HEK293 (cell line): ENCODE measurements at regions not wholly inside any gene's neighbourhood (a gene's known extent, or its start where the extent isn't known, plus 50 kb on each side); places are given as distances from the start of the nearest gene placed in this dataset.

Experiments
- CTCF ChIP-seq: fragments of 450-650 bp; formaldehyde crosslinking; IDR thresholded peaks from 2 replicates; pipeline ENCODE4 v1.5.1; 2016; ENCODE audit warnings: missing biosample characterization, missing genetic modification characterization
- GLIS2 ChIP-seq: fragments of 450-650 bp; formaldehyde crosslinking; IDR thresholded peaks from 2 replicates; pipeline ENCODE4 v1.5.1; 2016; ENCODE audit warnings: missing biosample characterization, missing genetic modification characterization
- MZF1 ChIP-seq: fragments of 450-650 bp; formaldehyde crosslinking; IDR thresholded peaks from 2 replicates; pipeline ENCODE4 v1.5.1; 2017; ENCODE audit warnings: missing biosample characterization, missing genetic modification characterization, borderline replicate concordance
- REST ChIP-seq: fragments of 450-650 bp; formaldehyde crosslinking; IDR thresholded peaks from 2 replicates; pipeline ENCODE4 v1.5.1; 2016; ENCODE audit warnings: missing biosample characterization, missing genetic modification characterization
- YY1 ChIP-seq: fragments of 450-650 bp; formaldehyde crosslinking; IDR thresholded peaks from 2 replicates; pipeline ENCODE4 v1.5.1; 2018; ENCODE audit warnings: missing biosample characterization, missing genetic modification characterization
- ZBTB11 ChIP-seq: fragments of 450-650 bp; formaldehyde crosslinking; conservative IDR thresholded peaks from 2 replicates; pipeline ENCODE4 v1.5.1; 2016; ENCODE audit warnings: low read depth, missing biosample characterization, missing genetic modification characterization
- ZNF121 ChIP-seq: fragments of 450-650 bp; formaldehyde crosslinking; IDR thresholded peaks from 2 replicates; pipeline ENCODE4 v1.5.1; 2016; ENCODE audit warnings: missing biosample characterization, missing genetic modification characterization
- ZNF140 ChIP-seq: fragments of 450-650 bp; formaldehyde crosslinking; IDR thresholded peaks from 2 replicates; pipeline ENCODE4 v1.5.1; 2016; ENCODE audit warnings: missing biosample characterization, missing genetic modification characterization
- ZNF24 ChIP-seq: fragments of 450-650 bp; formaldehyde crosslinking; IDR thresholded peaks from 2 replicates; pipeline ENCODE4 v1.5.1; 2016; ENCODE audit warnings: missing biosample characterization, missing genetic modification characterization
- ZNF274 ChIP-seq, 2 experiments: fragments of 200-500 bp in 1 of 2; fragments of 450-650 bp in 1 of 2; sonication (Bioruptor generic) in 1 of 2; formaldehyde crosslinking in 1 of 2; IDR thresholded peaks; 2 replicates each; pipeline versions ENCODE4 v1.5.1 to v1.6.1; 2014 to 2016; ENCODE audit warnings: borderline replicate concordance in 1 of 2, inconsistent platforms in 1 of 2, low read length in 1 of 2, missing biosample characterization in 1 of 2, missing genetic modification characterization in 1 of 2
- ZNF398 ChIP-seq: fragments of 450-650 bp; formaldehyde crosslinking; IDR thresholded peaks from 2 replicates; pipeline ENCODE4 v1.5.1; 2017; ENCODE audit warnings: missing biosample characterization, missing genetic modification characterization
- ZNF670 ChIP-seq: fragments of 450-650 bp; formaldehyde crosslinking; IDR thresholded peaks from 2 replicates; pipeline ENCODE4 v1.5.1; 2016; ENCODE audit warnings: missing biosample characterization, missing genetic modification characterization, low read depth
- ZNF843 ChIP-seq: fragments of 450-650 bp; formaldehyde crosslinking; IDR thresholded peaks from 2 replicates; pipeline ENCODE4 v1.5.1; 2016; ENCODE audit warnings: missing biosample characterization, missing genetic modification characterization

GRCh38 chr7:118312966-118313365, 88.5 kb downstream of the ANKRD7 start:
- TF ChIP-seq ZNF140, result no peak
- no peak for TF ChIP-seq ZNF670 (tag by site-specific recombination)
- TF ChIP-seq CTCF (tag by site-specific recombination), result no peak
- no peak for TF ChIP-seq REST (tag by site-specific recombination)
- TF ChIP-seq ZNF121 (tag by site-specific recombination), result no peak
- no peak for TF ChIP-seq ZNF274 (IDR thresholded peaks at IDR 0.05; ENCODE audit: low read length)
- no peak for TF ChIP-seq ZNF274 (tag by site-specific recombination; IDR thresholded peaks at IDR 0.05; ENCODE audit: borderline replicate concordance)
- no peak for TF ChIP-seq ZBTB11 (tag by site-specific recombination)
- TF ChIP-seq YY1, result no peak
- TF ChIP-seq ZNF24 (tag by site-specific recombination), result no peak
- no peak for TF ChIP-seq MZF1 (tag by site-specific recombination)
- no peak for TF ChIP-seq GLIS2 (tag by site-specific recombination)
- no peak for TF ChIP-seq ZNF843 (tag by site-specific recombination)
- TF ChIP-seq ZNF398 (tag by site-specific recombination), result no peak
